ENCODE measurements at regions not wholly inside any gene's neighbourhood (a gene's known extent, or its start where the extent isn't known, plus 50 kb on each side); places are given as distances from the start of the nearest gene placed in this dataset.

- TF ChIP-seq GATA3 (IDR thresholded peaks at IDR 0.05; ENCODE audit: low read depth, low read length) (no peak), GATA2 (IDR thresholded peaks at IDR 0.05; ENCODE audit: low read depth, low read length) (no peak)
Observed at GRCh38 chr11:106497321-106497720, 419.9 kb downstream of the AASDHPPT start.

GRCh38 chr11:106497822-106498221 is 420.4 kb downstream of the AASDHPPT start:
- no peak for TF ChIP-seq GATA2 (IDR thresholded peaks at IDR 0.05; ENCODE audit: low read depth, low read length)
- TF ChIP-seq GATA3 (IDR thresholded peaks at IDR 0.05; ENCODE audit: low read depth, low read length) = no peak

- TF ChIP-seq GATA2 (IDR thresholded peaks at IDR 0.05; ENCODE audit: low read depth, low read length) = no peak
- no peak; the same call in 1 of the 2 replicates for TF ChIP-seq GATA3 (IDR thresholded peaks at IDR 0.05; ENCODE audit: low read depth, low read length)
Observed at GRCh38 chr11:106503901-106504300, 426.4 kb downstream of the AASDHPPT start.

DNA sequence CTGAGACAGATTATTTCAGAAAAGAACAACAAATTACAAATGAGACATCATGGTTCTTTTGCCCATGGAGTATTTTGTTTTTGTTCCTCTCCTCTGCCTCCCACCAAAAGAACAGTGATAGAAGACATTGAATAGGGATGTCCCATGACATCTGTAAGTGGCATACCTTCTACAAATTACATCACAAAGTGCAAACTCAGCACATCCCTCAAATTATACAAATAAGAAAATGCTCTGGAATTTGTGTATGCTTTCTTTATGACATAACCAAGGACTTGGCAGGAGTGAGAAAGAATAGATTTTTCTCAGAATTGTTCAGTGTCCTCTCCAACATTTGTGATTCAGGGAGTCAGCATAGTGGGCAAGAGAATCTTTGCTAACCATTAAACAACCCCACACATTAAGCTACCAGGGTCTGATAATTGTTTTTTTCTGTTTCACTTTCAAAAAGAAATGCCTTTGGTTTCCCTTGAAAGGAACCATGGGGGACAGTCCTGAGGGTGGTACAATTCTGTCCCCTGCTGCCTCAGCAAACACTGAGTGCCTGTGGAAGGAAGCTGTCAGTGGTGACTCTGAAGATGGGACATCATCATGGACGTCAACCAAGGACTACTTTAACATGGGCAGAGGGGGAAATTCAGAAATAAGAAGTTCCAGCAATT is 430.3 kb downstream of the AASDHPPT start:
- no peak for TF ChIP-seq GATA2 (IDR thresholded peaks at IDR 0.05; ENCODE audit: low read depth, low read length)
- TF ChIP-seq GATA3 (IDR thresholded peaks at IDR 0.05; ENCODE audit: low read depth, low read length) = no peak

DNA sequence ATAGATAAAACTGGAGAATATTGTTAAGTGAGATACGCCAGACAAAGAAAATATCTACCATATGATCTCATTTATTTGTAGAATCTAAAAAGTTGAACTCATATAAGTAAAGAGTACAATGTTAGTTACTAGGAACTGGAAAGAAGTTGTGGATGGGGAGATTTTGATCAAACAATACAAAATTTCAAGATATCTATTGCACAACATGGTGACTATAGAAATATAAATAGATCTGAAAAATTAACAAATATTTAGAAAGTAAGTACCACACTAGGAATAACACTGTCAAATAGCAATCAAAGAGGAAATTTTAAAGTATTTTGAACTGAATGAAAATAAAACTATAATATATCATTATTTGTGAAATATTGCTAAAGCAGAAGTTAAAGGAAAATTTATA is 437.2 kb downstream of the AASDHPPT start:
- TF ChIP-seq GATA3 (IDR thresholded peaks at IDR 0.05; ENCODE audit: low read depth, low read length) = no peak
- TF ChIP-seq GATA2 (IDR thresholded peaks at IDR 0.05; ENCODE audit: low read depth, low read length) = no peak

DNA sequence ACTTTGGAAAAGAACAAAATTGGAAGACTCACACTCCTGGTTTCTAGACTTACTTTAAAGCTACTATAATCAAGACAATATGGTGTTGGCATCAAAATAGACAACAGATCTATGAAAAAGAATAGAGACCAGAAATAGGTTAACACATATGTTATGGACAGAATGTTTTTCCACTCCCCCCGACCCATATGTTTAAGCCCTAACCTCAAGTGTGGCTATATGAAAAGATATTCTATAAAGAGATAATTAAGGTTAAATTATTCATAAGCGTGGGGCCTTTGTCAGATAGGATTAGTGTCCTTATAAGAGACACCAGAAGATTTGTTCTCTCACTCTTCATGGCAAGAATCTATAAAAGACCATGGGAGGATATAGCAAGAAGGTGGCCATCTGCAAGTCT is 440.0 kb downstream of the AASDHPPT start:
- no peak for TF ChIP-seq GATA3 (IDR thresholded peaks at IDR 0.05; ENCODE audit: low read depth, low read length)
- no peak for TF ChIP-seq GATA2 (IDR thresholded peaks at IDR 0.05; ENCODE audit: low read depth, low read length)

DNA sequence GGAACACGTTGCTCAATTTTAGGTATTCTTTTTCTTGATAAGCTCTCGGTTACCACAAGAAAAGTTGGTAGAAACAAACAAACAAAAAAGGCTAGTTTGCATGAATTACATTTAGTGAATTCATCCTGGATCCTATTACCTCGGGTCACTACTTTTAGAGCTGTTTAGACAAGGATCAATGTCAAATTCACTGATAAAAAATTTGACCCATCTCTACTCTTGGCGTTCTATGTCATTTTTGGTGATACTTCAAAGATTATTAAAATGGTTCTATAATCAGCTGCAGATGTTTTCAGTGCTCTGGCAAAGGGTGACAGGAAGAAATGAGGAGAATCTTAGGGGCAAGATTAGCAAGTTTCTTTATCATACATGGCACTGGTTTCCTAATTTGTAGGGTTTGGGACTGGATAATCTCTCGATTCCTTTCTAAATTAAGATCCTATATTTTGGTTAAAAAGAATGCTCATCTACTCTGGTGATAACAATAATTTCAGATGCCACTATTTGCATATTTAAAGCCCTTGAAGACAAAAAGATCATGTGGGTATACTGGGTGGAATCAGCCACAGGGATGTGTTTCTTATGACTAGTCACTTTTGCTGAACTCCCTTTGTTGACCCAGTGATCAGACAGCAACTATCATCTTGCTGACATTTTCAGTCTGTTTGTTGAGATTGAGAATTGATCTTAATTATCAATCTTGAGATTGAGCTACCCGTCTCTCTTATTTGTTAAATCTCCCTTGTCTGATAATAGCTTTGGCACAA is 442.9 kb downstream of the AASDHPPT start:
- no peak for TF ChIP-seq GATA3 (IDR thresholded peaks at IDR 0.05; ENCODE audit: low read depth, low read length)

DNA sequence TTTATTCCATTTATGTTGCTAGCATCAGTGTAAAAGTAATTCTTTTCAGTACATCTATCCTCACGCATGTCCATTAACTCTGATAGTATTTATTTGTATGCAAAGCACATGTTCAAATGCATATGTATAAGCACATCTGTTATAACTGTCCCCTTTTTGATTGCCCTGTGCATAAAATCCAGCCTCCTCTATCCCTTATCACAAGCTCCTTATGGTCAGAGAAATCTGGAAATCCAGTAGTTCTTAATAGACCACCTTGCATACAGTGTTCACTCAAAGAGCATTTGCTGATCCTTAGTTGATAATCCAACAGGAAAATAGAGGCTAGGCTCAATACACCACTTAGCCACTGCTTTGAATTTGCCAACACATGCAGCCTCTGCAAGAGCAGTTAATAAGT is 443.5 kb downstream of the AASDHPPT start:
- TF ChIP-seq GATA3 (IDR thresholded peaks at IDR 0.05; ENCODE audit: low read depth, low read length) (no peak), GATA2 (IDR thresholded peaks at IDR 0.05; ENCODE audit: low read depth, low read length) (no peak)

- TF ChIP-seq GATA3 (IDR thresholded peaks at IDR 0.05; ENCODE audit: low read depth, low read length) (no peak), GATA2 (IDR thresholded peaks at IDR 0.05; ENCODE audit: low read depth, low read length) (no peak)
Observed at GRCh38 chr11:106523171-106523570, 445.7 kb downstream of the AASDHPPT start.

DNA sequence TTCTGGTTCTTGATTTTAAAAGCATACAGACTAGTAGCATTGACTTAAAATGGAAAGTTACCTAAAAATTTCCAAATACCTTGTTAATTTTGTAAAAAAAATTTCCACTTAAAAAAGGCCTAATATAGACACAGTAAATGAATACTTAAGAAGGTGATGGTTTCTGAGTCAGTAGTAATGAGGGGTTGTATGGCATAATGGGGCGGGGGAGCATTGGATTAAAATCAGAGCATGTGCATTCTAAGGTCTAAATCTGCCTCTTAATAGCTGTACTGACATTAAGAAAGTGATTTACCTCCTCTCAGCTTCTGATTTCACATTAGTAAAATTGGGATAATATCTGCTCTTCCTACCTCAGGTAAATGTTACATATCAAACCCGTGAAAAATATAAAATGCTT is 446.5 kb downstream of the AASDHPPT start:
- TF ChIP-seq GATA3 (IDR thresholded peaks at IDR 0.05; ENCODE audit: low read depth, low read length) (no peak), GATA2 (IDR thresholded peaks at IDR 0.05; ENCODE audit: low read depth, low read length) (no peak)

DNA sequence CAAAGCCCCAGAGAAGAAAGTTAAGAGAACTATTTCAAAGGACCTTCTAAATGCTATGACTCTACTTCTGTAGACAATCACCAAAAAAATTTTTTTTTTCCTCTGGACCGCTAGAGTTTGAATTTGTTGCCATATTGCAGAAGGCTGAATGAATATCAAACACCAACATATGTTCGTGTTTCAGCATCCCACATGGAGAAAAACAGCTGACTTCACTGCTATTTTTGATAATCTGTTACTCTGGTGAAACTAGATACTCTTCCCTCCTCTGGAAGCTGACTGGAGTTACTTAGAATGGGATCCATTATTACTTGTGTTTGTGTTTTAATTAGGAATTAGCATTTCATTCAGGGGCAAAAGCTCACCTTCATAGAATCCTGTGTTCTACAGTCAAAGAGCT is 447.0 kb downstream of the AASDHPPT start:
- TF ChIP-seq GATA3 (IDR thresholded peaks at IDR 0.05; ENCODE audit: low read depth, low read length) = no peak
- TF ChIP-seq GATA2 (IDR thresholded peaks at IDR 0.05; ENCODE audit: low read depth, low read length) = no peak

- TF ChIP-seq GATA2 (IDR thresholded peaks at IDR 0.05; ENCODE audit: low read depth, low read length) = no peak
- TF ChIP-seq GATA3 (IDR thresholded peaks at IDR 0.05; ENCODE audit: low read depth, low read length) = no peak
Observed at GRCh38 chr11:106533046-106533445, 455.6 kb downstream of the AASDHPPT start.

DNA sequence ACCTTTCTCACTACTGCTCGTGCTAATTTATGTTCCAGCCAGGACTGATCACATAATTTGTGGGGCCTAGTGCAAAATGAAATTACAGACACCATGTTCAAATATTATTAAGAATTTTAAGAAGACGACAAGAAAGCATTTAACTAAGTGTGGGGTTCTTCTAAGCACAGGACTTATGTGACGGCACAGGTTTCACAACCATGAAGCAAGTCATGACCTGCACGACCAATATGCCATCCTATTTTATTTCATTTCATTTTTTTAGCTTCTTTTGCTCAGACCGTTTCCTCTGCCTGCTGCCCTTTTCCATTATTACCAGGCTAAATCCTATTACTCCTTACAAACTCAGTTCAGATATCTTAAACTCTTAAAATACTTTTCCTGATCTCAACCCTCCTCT is 462.5 kb downstream of the AASDHPPT start:
- TF ChIP-seq GATA3 (IDR thresholded peaks at IDR 0.05; ENCODE audit: low read depth, low read length) (no peak), GATA2 (IDR thresholded peaks at IDR 0.05; ENCODE audit: low read depth, low read length) (no peak)

GRCh38 chr11:106548406-106548805 is 469.9 kb downstream of the GUCY1A2 start:
- TF ChIP-seq GATA2 (IDR thresholded peaks at IDR 0.05; ENCODE audit: low read depth, low read length) (no peak), GATA3 (IDR thresholded peaks at IDR 0.05; ENCODE audit: low read depth, low read length) (no peak)
